ENCODE measurements at regions not wholly inside any gene's neighbourhood (a gene's known extent, or its start where the extent isn't known, plus 50 kb on each side); places are given as distances from the start of the nearest gene placed in this dataset.
A peak's percentile ranks its signal among the peaks of the same experiment; 100 is the strongest.

- Histone ChIP-seq H3K27me3 (no peaks in the 10 kb centered on the region), H3K9me3 (no peaks in the 10 kb centered on the region), H3K36me3 (no peaks in the 10 kb centered on the region), H3K4me3 (no peak overlapping the region), H3K4me1 (ENCODE audit: insufficient read depth) (no peaks in the 10 kb centered on the region), H3K27ac (no peak overlapping the region)
- TF ChIP-seq POLR2A (IDR thresholded peaks at IDR 0.05) = no peak
- TF ChIP-seq, protein P1, sequence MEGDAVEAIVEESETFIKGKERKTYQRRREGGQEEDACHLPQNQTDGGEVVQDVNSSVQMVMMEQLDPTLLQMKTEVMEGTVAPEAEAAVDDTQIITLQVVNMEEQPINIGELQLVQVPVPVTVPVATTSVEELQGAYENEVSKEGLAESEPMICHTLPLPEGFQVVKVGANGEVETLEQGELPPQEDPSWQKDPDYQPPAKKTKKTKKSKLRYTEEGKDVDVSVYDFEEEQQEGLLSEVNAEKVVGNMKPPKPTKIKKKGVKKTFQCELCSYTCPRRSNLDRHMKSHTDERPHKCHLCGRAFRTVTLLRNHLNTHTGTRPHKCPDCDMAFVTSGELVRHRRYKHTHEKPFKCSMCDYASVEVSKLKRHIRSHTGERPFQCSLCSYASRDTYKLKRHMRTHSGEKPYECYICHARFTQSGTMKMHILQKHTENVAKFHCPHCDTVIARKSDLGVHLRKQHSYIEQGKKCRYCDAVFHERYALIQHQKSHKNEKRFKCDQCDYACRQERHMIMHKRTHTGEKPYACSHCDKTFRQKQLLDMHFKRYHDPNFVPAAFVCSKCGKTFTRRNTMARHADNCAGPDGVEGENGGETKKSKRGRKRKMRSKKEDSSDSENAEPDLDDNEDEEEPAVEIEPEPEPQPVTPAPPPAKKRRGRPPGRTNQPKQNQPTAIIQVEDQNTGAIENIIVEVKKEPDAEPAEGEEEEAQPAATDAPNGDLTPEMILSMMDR (IDR thresholded peaks at IDR 0.05) = no peak
- no peak for TF ChIP-seq EP300 (IDR thresholded peaks at IDR 0.05)
- 72 to 80% (median 73%) methylated on average over 5 of the region's 5 CpGs for WGBS, 3 donors
- intact Hi-C loops (cut with DNase I) = no loop called here
- DNase-seq = no peak
Observed at GRCh38 chr2:58842501-58843155, 601.5 kb upstream of the FANCL start.

GRCh38 chr2:58834404-58834803 is 593.3 kb upstream of the FANCL start:
- intact Hi-C loops (cut with DNase I) = no loop called here
- Histone ChIP-seq H3K27ac (no peak overlapping the region), H3K27me3 (no peaks in the 10 kb centered on the region), H3K36me3 (no peaks in the 10 kb centered on the region), H3K4me3 (no peak overlapping the region), H3K9me3 (no peaks in the 10 kb centered on the region), H3K4me1 (ENCODE audit: insufficient read depth) (no peaks in the 10 kb centered on the region)
- TF ChIP-seq POLR2A (IDR thresholded peaks at IDR 0.05) (no peak), EP300 (IDR thresholded peaks at IDR 0.05) (no peak)
- TF ChIP-seq, protein P1 (IDR thresholded peaks at IDR 0.05) = no peak
- WGBS, 3 donors = 1 to 5% (median 3%) methylated on average over 3 of the region's 3 CpGs
- DNase-seq = peak in 1 of 5 donors; percentile 23

GRCh38 chr2:58826795-58827194 is 585.7 kb upstream of the FANCL start:
- TF ChIP-seq POLR2A (IDR thresholded peaks at IDR 0.05) (no peak), EP300 (IDR thresholded peaks at IDR 0.05) (no peak)
- TF ChIP-seq, protein P1 (IDR thresholded peaks at IDR 0.05) = no peak
- DNase-seq = no peak
- 92 to 97% (median 97%) methylated on average over 2 of the region's 2 CpGs for WGBS, 3 donors
- no peaks in the 10 kb centered on the region for H3K4me1 ChIP-seq (ENCODE audit: insufficient read depth)
- intact Hi-C loops (cut with DNase I) = no loop called here
- H3K4me3 ChIP-seq = no peak overlapping the region
- H3K36me3 ChIP-seq = no peaks in the 10 kb centered on the region
- no peaks in the 10 kb centered on the region for H3K9me3 ChIP-seq
- no peaks in the 10 kb centered on the region for H3K27me3 ChIP-seq
- no peak overlapping the region for H3K27ac ChIP-seq

DNA sequence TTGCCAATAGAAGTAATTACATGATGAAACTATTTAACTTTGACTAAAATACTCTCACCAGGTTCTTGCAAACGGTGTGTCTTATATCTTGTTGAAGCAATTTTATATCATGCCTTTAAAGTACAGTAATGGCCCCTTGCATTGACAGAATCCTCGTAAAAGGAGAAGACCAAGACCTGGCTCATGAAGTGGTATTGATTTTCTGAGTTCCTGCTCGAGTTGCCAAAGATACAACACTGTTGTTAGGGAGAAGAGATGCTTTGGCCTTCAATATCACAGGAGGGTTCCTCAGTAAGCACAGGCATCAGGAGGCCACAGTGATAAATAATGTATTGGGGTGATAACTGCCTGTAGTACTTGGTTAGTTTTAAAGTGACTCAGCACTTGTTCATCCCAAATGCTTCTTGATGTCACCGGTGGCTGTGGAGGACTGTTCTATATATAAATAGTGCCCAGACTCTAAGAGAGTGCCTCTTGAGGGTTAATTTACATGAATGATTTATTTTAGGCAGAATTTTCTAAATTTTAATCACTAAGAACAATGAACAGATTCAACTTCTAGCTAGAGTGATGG is 571.7 kb upstream of the FANCL start:
- 37 to 47% (median 40%) methylated on average over 4 of the region's 4 CpGs for WGBS, 3 donors
- intact Hi-C loops (cut with DNase I) = no loop called here
- DNase-seq = no peak
- no peak overlapping the region for H3K27ac ChIP-seq
- H3K36me3 ChIP-seq = no peaks in the 10 kb centered on the region
- no peaks in the 10 kb centered on the region for H3K27me3 ChIP-seq
- no peaks in the 10 kb centered on the region for H3K4me1 ChIP-seq (ENCODE audit: insufficient read depth)
- TF ChIP-seq POLR2A (IDR thresholded peaks at IDR 0.05) (no peak), EP300 (IDR thresholded peaks at IDR 0.05) (no peak)
- TF ChIP-seq, protein P1 (IDR thresholded peaks at IDR 0.05) = no peak
- no peaks in the 10 kb centered on the region for H3K9me3 ChIP-seq
- no peak overlapping the region for H3K4me3 ChIP-seq
